Fibroblast of lung (primary cell): ENCODE measurements at regions not wholly inside any gene's neighbourhood (a gene's known extent, or its start where the extent isn't known, plus 50 kb on each side); places are given as distances from the start of the nearest gene placed in this dataset.
A peak's percentile ranks its signal among the peaks of the same experiment; 100 is the strongest.

Experiments
- DNase-seq, 2 donors: peaks; one replicate each; pipeline versions ENCODE4 v3.0.0 to v3.0.0-alpha.2; 2010; ENCODE audit warnings: low read depth in 2 of 2
- H2AFZ ChIP-seq: 2 replicates; pipeline ENCODE4 v1.5.1; 2012; ENCODE audit warnings: low read length, control low read depth, inconsistent platforms
- H3K27ac ChIP-seq: 2 replicates; pipeline ENCODE4 v1.5.1; 2011; ENCODE audit warnings: low read length, control low read depth; ENCODE audit not compliant: insufficient read depth
- H3K27me3 ChIP-seq: 2 replicates; pipeline ENCODE4 v1.5.1; 2011; ENCODE audit warnings: mild to moderate bottlenecking, low read length; ENCODE audit not compliant: control insufficient read depth, insufficient read depth
- H3K36me3 ChIP-seq: 2 replicates; pipeline ENCODE4 v1.5.1; 2011; ENCODE audit warnings: low read length; ENCODE audit not compliant: control insufficient read depth, insufficient read depth
- H3K4me1 ChIP-seq: 2 replicates; pipeline ENCODE4 v1.5.1; 2011; ENCODE audit warnings: low read length; ENCODE audit not compliant: control insufficient read depth, insufficient read depth; ENCODE audit errors: extremely low read depth
- H3K4me2 ChIP-seq: 2 replicates; pipeline ENCODE4 v1.5.1; 2011; ENCODE audit warnings: low read length, control low read depth; ENCODE audit not compliant: insufficient read depth; ENCODE audit errors: extremely low read depth
- H3K4me3 ChIP-seq, 4 experiments: fragments of 200-600 bp in 1 of 4; sonication (generic) in 1 of 4; replicated peaks in 1 of 4; 2 replicates each; pipeline ENCODE4 v1.5.1; 2011 to 2016; ENCODE audit warnings: low read length in 4 of 4, low read depth in 3 of 4, mild to moderate bottlenecking in 3 of 4, control low read depth in 2 of 4, inconsistent platforms in 1 of 4, mixed read lengths in 1 of 4; ENCODE audit not compliant: insufficient read depth in 1 of 4; ENCODE audit errors: control extremely low read depth in 1 of 4
- H3K79me2 ChIP-seq: 2 replicates; pipeline ENCODE4 v1.5.1; 2012; ENCODE audit warnings: mild to moderate bottlenecking, low read length, inconsistent platforms; ENCODE audit not compliant: control insufficient read depth, insufficient read depth
- H3K9ac ChIP-seq: 2 replicates; pipeline ENCODE4 v1.5.1; 2011; ENCODE audit warnings: mild to moderate bottlenecking, low read length, control low read depth; ENCODE audit not compliant: insufficient read depth
- H3K9me3 ChIP-seq: 2 replicates; pipeline ENCODE4 v1.5.1; 2012; ENCODE audit warnings: low read depth, low read length; ENCODE audit not compliant: control insufficient read depth, insufficient read depth
- H4K20me1 ChIP-seq: 2 replicates; pipeline ENCODE4 v1.5.1; 2011; ENCODE audit warnings: low read length; ENCODE audit not compliant: control insufficient read depth, insufficient read depth; ENCODE audit errors: extremely low read depth
- EZH2 ChIP-seq: IDR thresholded peaks from 2 replicates; pipeline ENCODE4 v1.5.1; 2012; ENCODE audit warnings: low read length, control low read depth, mild to moderate bottlenecking; ENCODE audit errors: missing control alignments
- TF ChIP-seq, protein P1 (sequence below), 2 donors: IDR thresholded peaks in 1 of 2; conservative IDR thresholded peaks in 1 of 2; 1 replicate in 1 of 2; 2 replicates in 1 of 2; pipeline ENCODE4 v1.5.1; 2011 to 2012; ENCODE audit warnings: low read length in 2 of 2, control low read depth in 1 of 2, inconsistent platforms in 1 of 2, low read depth in 1 of 2, mild to moderate bottlenecking in 1 of 2

DNA sequence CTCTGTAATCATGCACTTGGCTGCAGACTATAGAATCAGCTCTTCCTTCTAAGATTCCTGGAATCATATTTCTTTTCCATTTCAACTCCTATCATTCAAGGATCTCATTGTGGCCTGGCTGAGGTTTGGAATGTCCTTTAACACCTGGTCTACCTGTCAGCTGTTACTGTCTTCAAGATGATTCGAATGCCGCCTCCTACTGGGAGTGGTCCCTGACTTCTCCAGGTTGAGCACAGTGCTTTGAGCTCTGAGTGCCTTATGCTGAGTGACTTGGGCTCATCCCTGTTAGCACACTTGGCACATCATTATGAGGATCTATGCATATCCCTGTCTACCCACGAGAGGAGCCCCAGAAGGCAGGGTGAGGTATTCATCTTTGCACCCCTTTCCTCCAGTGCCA, 87.6 kb downstream of the MARCHF4 start:
- Histone ChIP-seq H3K36me3 (peaks cover 2% of the 10 kb centered on the region), H3K4me2 (no peak overlapping the region)
- no peak for TF ChIP-seq EZH2
- TF ChIP-seq, protein P1, sequence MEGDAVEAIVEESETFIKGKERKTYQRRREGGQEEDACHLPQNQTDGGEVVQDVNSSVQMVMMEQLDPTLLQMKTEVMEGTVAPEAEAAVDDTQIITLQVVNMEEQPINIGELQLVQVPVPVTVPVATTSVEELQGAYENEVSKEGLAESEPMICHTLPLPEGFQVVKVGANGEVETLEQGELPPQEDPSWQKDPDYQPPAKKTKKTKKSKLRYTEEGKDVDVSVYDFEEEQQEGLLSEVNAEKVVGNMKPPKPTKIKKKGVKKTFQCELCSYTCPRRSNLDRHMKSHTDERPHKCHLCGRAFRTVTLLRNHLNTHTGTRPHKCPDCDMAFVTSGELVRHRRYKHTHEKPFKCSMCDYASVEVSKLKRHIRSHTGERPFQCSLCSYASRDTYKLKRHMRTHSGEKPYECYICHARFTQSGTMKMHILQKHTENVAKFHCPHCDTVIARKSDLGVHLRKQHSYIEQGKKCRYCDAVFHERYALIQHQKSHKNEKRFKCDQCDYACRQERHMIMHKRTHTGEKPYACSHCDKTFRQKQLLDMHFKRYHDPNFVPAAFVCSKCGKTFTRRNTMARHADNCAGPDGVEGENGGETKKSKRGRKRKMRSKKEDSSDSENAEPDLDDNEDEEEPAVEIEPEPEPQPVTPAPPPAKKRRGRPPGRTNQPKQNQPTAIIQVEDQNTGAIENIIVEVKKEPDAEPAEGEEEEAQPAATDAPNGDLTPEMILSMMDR (conservative IDR thresholded peaks at IDR 0.05 in 1 of 2, IDR thresholded peaks at IDR 0.05 in 1 of 2; ENCODE audit: low read depth in 1 of 2, low read length in 2 of 2) = no peak

DNA sequence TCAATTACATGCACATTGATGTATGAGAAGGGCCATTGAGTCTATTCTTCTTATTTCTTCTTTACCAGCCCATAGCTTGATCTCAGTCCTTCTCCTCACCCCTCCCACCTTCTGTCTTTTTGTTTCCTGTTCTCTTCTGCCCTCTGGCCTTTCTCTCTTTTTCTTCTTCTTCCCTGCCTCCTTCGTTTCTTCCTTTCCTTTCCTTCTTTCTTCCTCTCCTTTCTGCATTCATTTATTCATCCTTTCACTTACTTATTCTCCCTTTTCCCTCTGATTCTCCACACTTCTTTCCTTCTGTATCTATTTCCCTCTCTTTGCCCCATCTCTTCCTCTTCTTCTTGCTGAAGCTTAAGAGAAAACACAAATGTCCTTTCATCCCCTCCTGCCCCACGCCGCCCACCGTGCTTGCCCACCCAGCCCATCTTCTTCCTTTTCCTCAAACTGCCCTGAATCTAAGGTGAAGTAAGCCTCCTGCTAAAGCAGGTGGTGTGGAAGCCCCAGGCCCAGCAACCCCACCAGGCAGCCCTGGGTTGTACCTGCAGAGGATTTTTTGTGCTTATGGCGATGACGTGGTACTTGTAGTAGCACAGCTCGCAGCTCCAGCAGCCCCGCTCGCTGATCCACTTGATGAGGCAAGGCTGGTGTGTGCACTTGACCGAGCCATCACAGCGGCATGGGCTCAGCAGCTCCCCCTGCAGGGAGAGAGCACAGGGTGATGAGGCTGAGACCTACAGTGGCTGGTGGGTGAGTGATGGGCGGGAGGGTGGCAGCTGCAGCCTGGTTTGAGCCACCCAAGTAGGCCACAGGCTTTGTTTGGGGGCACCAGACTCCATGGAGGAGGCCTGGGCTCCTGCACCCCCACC, 89.0 kb downstream of the MARCHF4 start:
- no peak for DNase-seq
- H3K4me2 ChIP-seq = no peak overlapping the region
- TF ChIP-seq, protein P1 (conservative IDR thresholded peaks at IDR 0.05 in 1 of 2, IDR thresholded peaks at IDR 0.05 in 1 of 2; ENCODE audit: low read depth in 1 of 2, low read length in 2 of 2) = peak in 1 of 2 donors; percentile 21
- no peak for TF ChIP-seq EZH2

More for the DNA sequence above, 87.6 kb downstream of the MARCHF4 start:
- DNase-seq = no peak
- Histone ChIP-seq H3K4me3 (no peak overlapping the region), H3K9me3 (no peaks in the 10 kb centered on the region), H2AFZ (no peak overlapping the region), H3K9ac (no peak overlapping the region), H3K4me1 (peaks cover 8% of the 10 kb centered on the region), H3K79me2 (no peaks in the 10 kb centered on the region), H4K20me1 (no peaks in the 10 kb centered on the region), H3K27ac (no peak overlapping the region), H3K27me3 (no peaks in the 10 kb centered on the region)

DNA sequence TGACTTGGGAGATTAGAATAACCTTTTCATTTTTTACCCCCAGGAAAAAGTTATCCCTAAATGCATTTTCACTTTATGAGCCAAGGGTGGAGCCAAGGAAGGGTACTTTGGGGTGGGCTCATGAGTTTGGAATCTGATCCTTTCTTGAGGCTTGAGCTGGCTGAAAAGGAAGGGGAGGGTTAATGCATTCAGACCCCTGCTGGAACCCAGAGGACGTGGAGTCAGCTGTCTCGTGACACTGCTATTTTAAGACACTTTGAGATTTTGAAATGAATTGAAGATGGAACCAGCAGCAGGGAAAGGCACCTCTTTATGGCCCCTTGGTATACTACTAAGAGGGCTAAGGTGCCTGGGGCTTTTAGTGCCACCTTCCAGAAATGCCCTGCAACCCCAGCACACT, 90.4 kb downstream of the MARCHF4 start:
- Histone ChIP-seq H3K9me3 (no peaks in the 10 kb centered on the region), H2AFZ (no peak overlapping the region), H3K9ac (no peak overlapping the region), H3K4me2 (no peak overlapping the region), H3K4me3 (no peak overlapping the region), H3K36me3 (peaks cover 3% of the 10 kb centered on the region), H3K79me2 (no peaks in the 10 kb centered on the region), H3K27ac (no peak overlapping the region), H4K20me1 (no peaks in the 10 kb centered on the region), H3K4me1 (peaks cover 9% of the 10 kb centered on the region), H3K27me3 (no peaks in the 10 kb centered on the region)
- no peak for DNase-seq
- no peak for TF ChIP-seq EZH2
- TF ChIP-seq, protein P1 (conservative IDR thresholded peaks at IDR 0.05 in 1 of 2, IDR thresholded peaks at IDR 0.05 in 1 of 2; ENCODE audit: low read depth in 1 of 2, low read length in 2 of 2) = no peak

More for the DNA sequence above, 89.0 kb downstream of the MARCHF4 start:
- Histone ChIP-seq H3K36me3 (peaks cover 2% of the 10 kb centered on the region), H3K27ac (no peak overlapping the region), H3K9ac (no peak overlapping the region), H3K9me3 (no peaks in the 10 kb centered on the region), H3K4me3 (no peak overlapping the region), H3K79me2 (no peaks in the 10 kb centered on the region), H4K20me1 (no peaks in the 10 kb centered on the region), H3K4me1 (peaks cover 11% of the 10 kb centered on the region), H3K27me3 (no peaks in the 10 kb centered on the region), H2AFZ (no peak overlapping the region)
